Caki2 (cell line): ENCODE measurements at regions not wholly inside any gene's neighbourhood (a gene's known extent, or its start where the extent isn't known, plus 50 kb on each side); places are given as distances from the start of the nearest gene placed in this dataset.
A peak's percentile ranks its signal among the peaks of the same experiment; 100 is the strongest.
"Not testable (repeated sequence)": the region's sequence is repeated elsewhere in the genome, so short reads cannot be mapped to it uniquely, and the experiment has no call there.

Experiments used
- DNase-seq: peaks from one replicate; pipeline ENCODE4 v3.0.0-alpha.2; 2015; ENCODE audit warnings: low read depth
- in situ Hi-C: cut with HindIII; loops from 2 replicates; pipeline ENCODE4 v1.10.0; 2016; ENCODE audit warnings: low sequenced_read_pairs, low pct_unique_long_range_greater_than_20kb, mixed read lengths

- in situ Hi-C loops, result no loop called here
- no peak for DNase-seq
These were observed 251.5 kb upstream of the LMO3 start for GRCh38 chr12:16857456-16857923.

DNA sequence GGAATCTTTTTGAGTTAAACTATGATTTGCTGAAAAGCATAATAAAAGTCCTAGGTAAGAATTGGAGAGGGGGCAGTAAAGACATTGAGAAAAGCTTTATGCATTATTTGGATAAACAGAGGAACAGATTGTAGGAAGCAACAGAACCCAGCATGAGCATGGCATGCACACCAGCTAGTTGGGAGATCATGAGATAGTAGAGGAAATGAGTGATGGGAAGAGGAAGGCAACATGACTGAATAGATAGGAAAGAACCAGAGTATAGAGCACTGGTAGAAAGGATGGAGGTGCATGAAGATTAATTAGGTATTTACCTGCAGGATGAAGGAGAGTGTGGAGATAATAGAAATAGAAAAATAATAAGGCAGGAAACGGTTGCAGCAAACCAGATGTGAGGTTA, 248.5 kb upstream of the LMO3 start:
- no peak for DNase-seq
- in situ Hi-C loops, result no loop called here

GRCh38 chr12:16849473-16849872, 243.5 kb upstream of the LMO3 start:
- DNase-seq, result no peak
- in situ Hi-C loops, result no loop called here

DNA sequence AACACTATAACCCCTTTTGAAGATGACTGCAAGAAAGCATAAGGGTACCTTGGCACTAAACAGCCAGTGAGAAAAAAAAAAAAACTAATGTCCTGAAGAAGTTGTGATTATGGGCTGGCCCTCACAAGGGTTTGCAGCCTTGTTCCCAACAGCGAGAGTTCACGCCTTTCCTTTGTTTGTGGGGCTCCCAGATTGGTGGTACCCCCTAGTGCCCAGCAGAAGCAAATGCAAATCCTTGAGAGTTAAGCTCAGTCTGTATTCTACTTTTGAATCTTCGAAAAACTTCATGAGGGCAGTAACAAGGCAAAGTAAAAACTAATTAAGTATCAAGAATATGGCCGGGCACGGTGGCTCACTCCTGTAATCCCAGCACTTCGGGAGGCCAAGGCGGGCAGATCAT, 238.9 kb upstream of the LMO3 start:
- in situ Hi-C loops, result no loop called here
- DNase-seq, result peak; percentile 2

DNA sequence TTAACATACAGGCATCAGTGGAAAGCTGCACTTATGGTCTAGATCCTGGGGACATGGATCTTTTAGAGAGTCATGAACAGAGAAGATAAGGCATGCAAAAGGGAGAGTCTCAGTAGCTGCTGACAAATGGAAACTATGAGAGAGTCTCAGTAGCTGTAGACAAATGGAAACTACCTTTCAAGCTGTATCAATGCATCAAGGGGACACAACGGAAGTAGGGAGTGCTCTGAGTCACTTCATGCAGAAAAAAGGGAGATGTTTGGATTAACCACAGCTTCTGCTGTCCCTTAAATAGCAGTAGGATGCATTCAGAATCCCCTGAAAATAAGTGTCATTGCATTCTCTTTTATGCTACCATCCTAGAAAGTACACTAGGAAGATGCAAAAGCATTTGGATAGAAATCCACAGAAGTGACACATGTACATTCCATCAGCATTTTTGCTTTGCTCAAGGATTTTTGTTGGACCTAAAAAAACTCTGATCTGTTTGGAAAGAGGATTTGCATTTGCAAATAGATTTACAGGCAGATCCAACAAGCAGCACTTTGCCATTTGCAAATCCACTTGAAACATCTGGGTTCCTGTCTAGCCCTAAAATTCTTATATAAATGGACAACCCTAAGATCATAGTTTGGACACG, 227.5 kb upstream of the LMO3 start:
- in situ Hi-C loops, result no loop called here
- DNase-seq, result no peak

DNA sequence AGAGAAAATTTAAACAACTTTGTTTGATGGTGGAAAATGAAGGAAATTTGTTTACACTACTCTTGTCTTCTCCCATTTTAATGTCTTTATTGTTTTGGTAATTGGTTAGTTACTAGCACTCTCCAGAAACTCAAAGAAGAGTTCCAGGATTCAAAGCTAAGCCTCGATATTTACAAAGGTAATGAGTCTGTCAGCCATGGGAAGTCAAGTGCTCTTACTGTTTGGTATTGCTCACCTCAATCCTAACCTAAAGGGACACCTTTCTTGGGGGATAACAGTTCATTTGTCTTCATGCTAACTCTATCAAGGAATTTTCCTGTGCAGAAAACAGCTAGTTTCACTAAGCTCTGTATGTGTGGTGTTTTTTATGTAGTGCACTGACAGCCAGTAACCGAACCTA, 222.9 kb upstream of the LMO3 start:
- no peak for DNase-seq
- in situ Hi-C loops, result no loop called here

DNA sequence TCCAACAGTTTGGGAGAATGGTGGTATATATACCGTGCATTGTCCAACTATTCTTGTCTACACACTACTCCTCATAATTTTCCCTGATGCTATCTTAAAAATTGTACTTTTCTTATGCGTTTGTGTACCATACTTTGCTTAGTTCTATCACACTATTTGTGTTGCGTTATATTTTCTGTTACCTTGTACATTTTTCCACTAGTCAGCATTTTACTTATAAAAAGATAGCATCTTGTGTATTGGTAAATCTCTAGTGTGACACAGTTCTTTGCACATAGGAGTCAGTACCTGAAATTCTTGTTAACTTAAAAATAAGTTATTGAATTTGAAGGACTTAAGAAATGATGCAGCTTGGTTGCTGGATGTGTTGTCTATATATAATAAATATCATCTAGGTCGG, 201.8 kb upstream of the LMO3 start:
- in situ Hi-C loops, result no loop called here
- no peak for DNase-seq

- in situ Hi-C loops, result no loop called here
- DNase-seq, result no peak
These were observed 190.2 kb upstream of the LMO3 start for GRCh38 chr12:16796168-16796567.

- DNase-seq, result no peak
- in situ Hi-C loops, result no loop called here
These were observed 183.3 kb upstream of the LMO3 start for GRCh38 chr12:16789204-16789790.

DNA sequence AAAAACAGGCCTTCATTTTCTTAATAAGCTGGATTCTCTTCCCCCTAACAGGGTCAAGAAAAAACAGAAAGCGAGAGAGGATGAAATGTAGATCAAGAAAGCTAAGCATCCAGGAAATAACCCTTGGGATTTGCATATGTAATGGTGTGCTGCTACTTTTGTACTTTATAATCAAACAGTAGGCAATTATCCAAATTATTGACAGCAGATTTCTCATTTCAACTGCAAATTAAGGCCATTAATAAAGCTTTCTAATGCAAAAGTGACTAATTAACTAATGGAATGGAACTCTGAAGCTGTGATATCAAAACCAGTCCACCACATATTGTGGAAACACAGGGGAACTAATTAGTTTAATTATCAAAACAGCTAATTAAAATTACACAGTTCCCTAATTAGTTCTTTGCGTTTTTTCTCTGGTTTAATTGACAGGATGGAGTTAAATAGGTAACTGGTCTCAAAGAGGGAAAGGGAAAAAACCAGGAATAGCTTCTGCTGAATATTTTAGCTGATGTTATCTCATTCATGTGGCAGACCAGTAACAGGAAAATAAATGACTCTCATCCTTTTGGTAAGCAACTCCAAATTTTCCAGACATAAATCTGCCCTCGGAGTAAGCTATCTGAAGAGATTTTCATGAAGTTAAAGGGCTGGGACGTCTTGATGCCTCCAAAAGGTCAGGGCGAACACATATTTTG, 182.7 kb upstream of the LMO3 start:
- in situ Hi-C loops, result no loop called here
- DNase-seq, result no peak

DNA sequence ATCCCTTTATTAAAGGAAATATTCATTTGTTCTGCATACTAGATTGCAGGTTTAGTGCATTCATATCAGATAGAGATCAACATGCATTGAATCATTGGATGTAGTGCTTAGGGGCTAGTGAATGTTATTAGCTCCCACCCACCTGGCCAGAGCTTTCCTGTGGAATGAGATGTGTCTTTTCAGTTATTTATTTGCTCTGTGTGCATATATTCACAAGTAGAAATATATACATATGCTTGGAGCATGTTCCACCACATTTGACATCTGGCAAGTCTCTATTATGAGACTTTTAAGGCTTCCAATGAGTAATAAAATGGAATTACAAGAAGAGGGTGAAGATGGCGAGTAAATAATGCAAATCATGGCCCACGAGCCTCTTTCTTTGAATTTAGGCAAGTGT, 180.0 kb upstream of the LMO3 start:
- no peak for DNase-seq
- in situ Hi-C loops, result no loop called here

DNA sequence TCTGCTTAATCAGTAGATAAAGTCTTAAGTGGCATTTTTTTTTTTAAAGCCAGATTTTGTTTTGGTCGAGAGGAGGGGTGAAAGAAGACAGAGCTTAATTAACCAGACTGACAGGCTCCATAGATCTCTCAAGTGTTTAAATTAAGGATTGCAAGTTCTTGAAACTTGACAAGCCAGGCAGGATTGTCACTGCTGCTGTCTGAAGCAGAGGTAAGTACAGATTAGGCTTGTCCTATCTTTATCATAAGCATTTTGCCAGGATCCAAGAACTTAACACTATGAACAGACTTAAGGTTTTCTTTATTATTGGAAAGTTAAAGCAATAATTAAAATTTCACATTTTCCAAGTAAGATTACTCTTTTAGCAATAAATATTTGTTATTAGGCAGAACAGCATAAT, 179.6 kb upstream of the LMO3 start:
- no peak for DNase-seq
- in situ Hi-C loops, result no loop called here

- in situ Hi-C loops, DNase-seq: not testable (repeated sequence)
These were observed 163.2 kb upstream of the LMO3 start for GRCh38 chr12:16769129-16769528.

DNA sequence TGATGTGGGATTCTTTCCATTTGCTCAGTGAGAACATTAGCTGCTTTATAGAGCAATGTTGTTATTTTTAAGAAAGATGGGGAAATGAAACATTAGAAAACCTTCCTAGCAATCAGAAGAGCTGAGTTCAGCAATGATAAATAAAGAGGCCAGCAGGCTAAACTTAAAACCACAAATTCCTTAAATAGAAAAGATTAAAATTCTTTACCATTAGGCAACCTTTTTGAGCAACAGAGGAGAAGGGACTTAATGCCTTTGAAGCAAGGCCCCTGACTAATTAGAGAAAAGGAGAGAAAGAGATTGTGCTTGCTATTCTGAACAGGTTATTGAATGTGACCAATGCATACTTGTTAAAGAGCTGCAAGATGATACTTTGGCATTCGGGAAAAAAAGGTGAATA, 160.8 kb upstream of the LMO3 start:
- in situ Hi-C loops, result no loop called here
- DNase-seq, result peak; percentile 6

- in situ Hi-C loops, result no loop called here
- DNase-seq, result peak; percentile 60
These were observed 157.9 kb upstream of the LMO3 start for GRCh38 chr12:16763901-16764300.

DNA sequence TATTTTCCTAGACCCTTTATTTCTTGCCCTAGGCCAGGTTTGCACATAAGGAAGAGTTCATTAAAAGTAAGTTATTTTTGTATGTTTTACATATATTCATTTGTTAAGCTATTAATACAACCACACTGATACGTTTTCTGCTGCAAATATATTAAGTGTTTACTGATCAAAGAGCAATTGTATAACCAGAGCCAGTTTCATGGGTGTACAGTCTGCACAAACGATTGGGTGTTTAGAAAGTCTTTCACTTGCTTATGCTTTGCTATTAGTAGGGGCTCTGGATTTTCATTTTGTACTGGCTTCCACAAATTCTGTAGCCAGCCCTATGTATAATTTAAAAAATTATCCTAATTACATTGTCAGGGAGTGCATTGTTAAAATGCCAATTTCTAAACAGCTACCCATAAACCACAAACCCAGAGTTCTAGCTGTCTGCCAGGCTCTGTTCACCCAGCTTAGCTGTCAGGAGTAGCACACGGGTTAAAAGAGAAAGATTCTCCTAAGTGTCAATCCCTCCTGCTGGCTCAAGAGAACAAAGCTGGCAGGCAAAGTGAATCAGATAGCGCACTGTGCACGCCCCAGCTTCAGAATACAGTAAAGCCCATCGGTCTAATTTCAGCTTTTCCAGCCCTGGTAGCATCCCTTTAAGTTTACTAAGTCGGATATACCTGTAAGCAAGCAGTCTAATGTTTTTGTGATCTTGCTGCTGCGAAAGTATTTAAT, 151.0 kb upstream of the LMO3 start:
- in situ Hi-C loops, result no loop called here
- no peak for DNase-seq

DNA sequence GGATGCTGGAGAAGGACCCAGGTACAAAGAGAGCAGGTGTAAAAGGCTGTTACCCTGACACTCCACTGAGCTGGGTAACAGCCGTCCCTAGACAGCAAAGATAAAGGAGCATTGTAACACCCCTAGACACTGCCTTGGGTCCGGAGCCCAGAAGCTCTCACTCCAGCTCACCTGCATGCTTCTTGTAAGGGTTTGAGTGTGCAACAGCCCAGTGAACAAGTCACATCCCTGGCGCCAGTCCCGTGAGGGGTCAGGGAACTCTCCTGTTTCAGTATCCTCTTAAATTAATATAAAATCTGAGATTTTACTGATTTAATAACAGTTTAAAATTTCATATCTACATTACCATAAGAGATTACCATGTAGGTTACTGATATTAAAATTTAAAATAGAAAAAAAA, 124.8 kb upstream of the LMO3 start:
- in situ Hi-C loops, result no loop called here
- no peak for DNase-seq

GRCh38 chr12:16726879-16727278, 120.9 kb upstream of the LMO3 start:
- in situ Hi-C loops, result no loop called here
- peak; percentile 64 for DNase-seq

DNA sequence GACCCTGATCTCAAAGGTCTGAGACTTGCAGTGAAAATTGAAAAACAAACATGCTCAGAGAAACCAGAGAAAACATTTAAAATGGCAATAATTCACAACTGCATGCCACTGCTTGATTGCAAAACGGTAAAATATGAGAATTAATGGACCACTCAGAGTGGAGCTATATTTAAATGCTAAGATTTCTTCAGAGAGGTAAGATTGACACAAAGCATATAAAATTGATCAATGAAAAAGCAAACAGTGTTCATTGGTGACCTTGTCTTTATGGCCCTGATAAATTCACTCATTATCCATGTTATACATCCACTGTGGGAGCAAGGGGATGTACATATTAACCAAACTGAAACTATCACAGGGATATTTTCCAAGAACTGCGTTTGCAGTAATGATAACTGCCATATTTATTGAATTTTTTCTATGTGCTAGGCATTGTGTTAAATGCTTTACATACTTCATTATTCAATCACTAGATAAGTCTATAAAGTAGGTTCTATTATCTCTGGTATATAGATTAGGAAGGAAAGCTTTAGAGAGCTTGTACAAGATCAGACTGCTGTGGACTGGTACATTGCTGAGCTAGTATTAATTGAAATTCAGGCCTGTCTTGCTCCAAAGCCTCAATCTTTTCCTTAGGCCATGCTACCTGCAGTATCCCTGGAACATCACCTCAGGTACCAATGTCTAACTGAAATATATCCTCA, 113.9 kb upstream of the LMO3 start:
- in situ Hi-C loops, result no loop called here
- no peak for DNase-seq
